Astrocyte (in vitro differentiated cells and primary cell): ENCODE measurements at regions not wholly inside any gene's neighbourhood (a gene's known extent, or its start where the extent isn't known, plus 50 kb on each side); places are given as distances from the start of the nearest gene placed in this dataset.

Experiments
- DNase-seq: peaks from one replicate; pipeline ENCODE4 v3.0.0-alpha.2; 2010; ENCODE audit warnings: low read depth
- FAIRE-seq: peaks from 2 replicates; lab custom pipeline; 2011; peaks lifted over from hg19 to GRCh38; lab: Jason Lieb, UNC
- H2AFZ ChIP-seq: 2 replicates; pipeline ENCODE4 v1.6.0; 2012; ENCODE audit warnings: low read depth, low read length, inconsistent platforms
- H3K27ac ChIP-seq: 2 replicates; pipeline ENCODE4 v1.5.1; 2011; ENCODE audit warnings: low read depth, low read length, inconsistent platforms
- H3K27me3 ChIP-seq: 2 replicates; pipeline ENCODE4 v1.6.0; 2011; ENCODE audit warnings: low read length, inconsistent platforms; ENCODE audit not compliant: insufficient read depth
- H3K36me3 ChIP-seq: 2 replicates; pipeline ENCODE4 v1.5.1; 2011; ENCODE audit warnings: low read length, inconsistent platforms; ENCODE audit not compliant: insufficient read depth
- H3K4me1 ChIP-seq: 2 replicates; pipeline ENCODE4 v1.5.1; 2011; ENCODE audit warnings: low read length, inconsistent platforms; ENCODE audit not compliant: insufficient read depth
- H3K4me2 ChIP-seq: 2 replicates; pipeline ENCODE4 v1.6.0; 2012; ENCODE audit warnings: low read length, inconsistent platforms
- H3K4me3 ChIP-seq: 2 replicates; pipeline ENCODE4 v1.5.1; 2011; ENCODE audit warnings: low read depth, mild to moderate bottlenecking, low read length, inconsistent platforms; ENCODE audit not compliant: insufficient read depth
- H3K79me2 ChIP-seq: 2 replicates; pipeline ENCODE4 v1.6.0; 2012; ENCODE audit warnings: mild to moderate bottlenecking, low read length, inconsistent platforms; ENCODE audit not compliant: insufficient read depth
- H3K9ac ChIP-seq: 2 replicates; pipeline ENCODE4 v1.6.0; 2012; ENCODE audit warnings: mild to moderate bottlenecking, low read length, inconsistent platforms
- H3K9me3 ChIP-seq: 2 replicates; pipeline ENCODE4 v1.5.1; 2012; ENCODE audit warnings: low read depth, mild to moderate bottlenecking, low read length, inconsistent platforms; ENCODE audit not compliant: insufficient read depth
- H4K20me1 ChIP-seq: 2 replicates; pipeline ENCODE4 v1.6.0; 2012; ENCODE audit warnings: low read length, inconsistent platforms; ENCODE audit not compliant: insufficient read depth
- H3K27ac Mint-ChIP-seq: one replicate; pipeline ENCODE4 v1.8.0; 2021; ENCODE audit warnings: mild to moderate bottlenecking, mixed read lengths; ENCODE audit not compliant: unreplicated experiment
- H3K27me3 Mint-ChIP-seq: one replicate; pipeline ENCODE4 v1.8.0; 2021; ENCODE audit warnings: low read depth, mixed read lengths; ENCODE audit not compliant: unreplicated experiment
- H3K36me3 Mint-ChIP-seq: one replicate; pipeline ENCODE4 v1.8.0; 2021; ENCODE audit warnings: low read depth, mixed read lengths; ENCODE audit not compliant: unreplicated experiment
- H3K4me1 Mint-ChIP-seq: one replicate; pipeline ENCODE4 v1.8.0; 2021; ENCODE audit warnings: low read depth, mixed read lengths; ENCODE audit not compliant: unreplicated experiment
- H3K4me3 Mint-ChIP-seq: one replicate; pipeline ENCODE4 v1.8.0; 2021; ENCODE audit warnings: mild to moderate bottlenecking, moderate library complexity, mixed read lengths; ENCODE audit not compliant: unreplicated experiment
- H3K9me3 Mint-ChIP-seq: one replicate; pipeline ENCODE4 v1.8.0; 2021; ENCODE audit warnings: mild to moderate bottlenecking, mixed read lengths; ENCODE audit not compliant: unreplicated experiment
- EZH2 ChIP-seq: IDR thresholded peaks from 2 replicates; pipeline ENCODE4 v1.6.1; 2012; ENCODE audit warnings: mild to moderate bottlenecking, low read length, inconsistent platforms; ENCODE audit not compliant: insufficient read depth
- TF ChIP-seq, protein P1 (sequence below): IDR thresholded peaks from 2 replicates; pipeline ENCODE4 v1.5.1; 2011; ENCODE audit warnings: low read depth, mild to moderate bottlenecking, inconsistent platforms, low read length, moderate library complexity; ENCODE audit not compliant: insufficient read depth

DNA sequence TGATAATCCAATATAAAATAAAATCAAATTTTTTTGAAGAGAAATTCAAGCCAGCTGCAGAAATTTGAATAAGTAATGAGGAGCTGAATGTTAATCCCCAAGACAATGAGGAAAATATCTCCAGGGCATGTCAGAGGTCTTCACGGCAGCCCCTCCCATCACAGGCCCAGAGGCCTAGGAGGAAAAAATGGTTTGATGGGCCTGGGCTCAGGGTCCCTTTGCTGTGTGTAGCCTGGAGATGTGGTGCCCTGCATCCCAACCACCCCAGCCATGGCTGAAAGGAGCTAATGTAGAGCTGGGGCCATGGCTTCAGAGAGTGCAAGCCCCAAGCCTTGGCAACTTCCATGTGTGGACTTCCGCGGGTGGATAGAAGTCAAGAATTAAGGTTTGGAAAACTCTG, 618.3 kb downstream of the TAF11L14 start:
- H3K36me3 Mint-ChIP-seq: peaks cover 1% of the 10 kb centered on the region
- Histone ChIP-seq H3K27me3 (no peaks in the 10 kb centered on the region), H3K79me2 (no peaks in the 10 kb centered on the region), H3K9me3 (peaks cover 4% of the 10 kb centered on the region), H3K4me3 (no peak overlapping the region), H4K20me1 (no peaks in the 10 kb centered on the region), H2AFZ (no peak overlapping the region), H3K27ac (no peak overlapping the region), H3K9ac (no peak overlapping the region), H3K4me2 (no peak overlapping the region), H3K4me1 (no peaks in the 10 kb centered on the region), H3K36me3 (no peaks in the 10 kb centered on the region)
- H3K27me3 Mint-ChIP-seq: no peaks in the 10 kb centered on the region
- no peak overlapping the region for H3K4me3 Mint-ChIP-seq
- TF ChIP-seq, protein P1, sequence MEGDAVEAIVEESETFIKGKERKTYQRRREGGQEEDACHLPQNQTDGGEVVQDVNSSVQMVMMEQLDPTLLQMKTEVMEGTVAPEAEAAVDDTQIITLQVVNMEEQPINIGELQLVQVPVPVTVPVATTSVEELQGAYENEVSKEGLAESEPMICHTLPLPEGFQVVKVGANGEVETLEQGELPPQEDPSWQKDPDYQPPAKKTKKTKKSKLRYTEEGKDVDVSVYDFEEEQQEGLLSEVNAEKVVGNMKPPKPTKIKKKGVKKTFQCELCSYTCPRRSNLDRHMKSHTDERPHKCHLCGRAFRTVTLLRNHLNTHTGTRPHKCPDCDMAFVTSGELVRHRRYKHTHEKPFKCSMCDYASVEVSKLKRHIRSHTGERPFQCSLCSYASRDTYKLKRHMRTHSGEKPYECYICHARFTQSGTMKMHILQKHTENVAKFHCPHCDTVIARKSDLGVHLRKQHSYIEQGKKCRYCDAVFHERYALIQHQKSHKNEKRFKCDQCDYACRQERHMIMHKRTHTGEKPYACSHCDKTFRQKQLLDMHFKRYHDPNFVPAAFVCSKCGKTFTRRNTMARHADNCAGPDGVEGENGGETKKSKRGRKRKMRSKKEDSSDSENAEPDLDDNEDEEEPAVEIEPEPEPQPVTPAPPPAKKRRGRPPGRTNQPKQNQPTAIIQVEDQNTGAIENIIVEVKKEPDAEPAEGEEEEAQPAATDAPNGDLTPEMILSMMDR: no peak
- TF ChIP-seq EZH2: no peak
- DNase-seq: no peak
- no peak overlapping the region for H3K27ac Mint-ChIP-seq
- no peak for FAIRE-seq
- H3K9me3 Mint-ChIP-seq: peaks cover 20% of the 10 kb centered on the region
- H3K4me1 Mint-ChIP-seq: no peaks in the 10 kb centered on the region

DNA sequence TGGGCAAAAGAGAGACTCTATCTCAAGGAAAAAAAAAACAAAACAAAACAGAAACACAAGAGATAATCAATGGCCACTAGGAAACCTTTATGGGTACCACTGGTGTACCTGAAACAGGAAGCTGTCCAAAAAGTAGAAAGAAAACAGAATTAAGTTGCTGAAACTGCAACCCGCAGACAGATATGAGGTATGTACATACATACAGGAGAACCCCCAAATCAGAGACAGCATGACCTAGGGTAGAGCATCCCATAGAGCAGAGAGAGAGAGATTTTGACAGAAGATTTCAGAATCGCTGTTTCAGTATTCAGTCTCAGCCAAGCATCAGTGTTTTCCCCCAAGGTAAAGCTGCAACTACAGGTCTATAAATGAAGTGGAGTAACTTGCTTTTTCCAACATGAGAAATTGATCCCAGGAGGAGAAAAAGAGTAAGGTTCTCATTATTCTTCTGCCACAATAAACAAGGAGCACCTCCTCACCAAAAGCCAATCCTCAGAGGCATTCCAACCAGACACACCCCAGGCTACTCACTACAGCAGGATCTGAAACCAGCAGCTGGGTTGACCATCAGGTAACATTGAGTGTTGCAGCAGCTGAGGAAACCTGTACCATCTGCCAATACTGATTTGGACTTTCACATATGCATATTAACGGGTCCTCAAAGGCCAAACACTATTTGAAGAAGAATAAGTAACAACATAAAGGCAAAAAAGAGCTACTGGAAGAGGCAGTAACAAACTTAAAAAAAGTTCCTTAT, 630.0 kb downstream of the TAF11L14 start:
- Mint-ChIP-seq H3K4me3 (no peak overlapping the region), H3K9me3 (peaks cover 5% of the 10 kb centered on the region), H3K27me3 (no peaks in the 10 kb centered on the region), H3K36me3 (no peaks in the 10 kb centered on the region), H3K4me1 (no peaks in the 10 kb centered on the region), H3K27ac (no peak overlapping the region)
- no peak for FAIRE-seq
- no peak for DNase-seq
- no peak overlapping the region for H3K27ac ChIP-seq
- no peak overlapping the region for H2AFZ ChIP-seq
- no peaks in the 10 kb centered on the region for H3K79me2 ChIP-seq
- no peaks in the 10 kb centered on the region for H4K20me1 ChIP-seq
- no peaks in the 10 kb centered on the region for H3K9me3 ChIP-seq
- no peaks in the 10 kb centered on the region for H3K36me3 ChIP-seq
- H3K9ac ChIP-seq: no peak overlapping the region
- no peak overlapping the region for H3K4me3 ChIP-seq
- no peaks in the 10 kb centered on the region for H3K27me3 ChIP-seq
- H3K4me2 ChIP-seq: no peak overlapping the region
- no peaks in the 10 kb centered on the region for H3K4me1 ChIP-seq
- TF ChIP-seq, protein P1: no peak
- TF ChIP-seq EZH2: no peak
